GM12878 (cell line): ENCODE measurements at regions not wholly inside any gene's neighbourhood (a gene's known extent, or its start where the extent isn't known, plus 50 kb on each side); places are given as distances from the start of the nearest gene placed in this dataset.

Experiments
- ATAC-seq: fragments of 200-7000 bp; cut with Tn5 transposase; 3 replicates; pipeline ENCODE4 v1.9.1; 2020; ENCODE audit warnings: mild to moderate bottlenecking, moderate library complexity
- BruUV-seq: library from RNA; stranded (reverse); fragments of 400-500 nt; replicated peaks from 2 replicates; lab custom pipeline; 2021; lab: Mats Ljungman, UMichigan
- CTCF ChIA-PET: fragments of 300-600 bp; sonication (Branson Sonifier 250); formaldehyde crosslinking; extraction: SDS; loops from one replicate; lab custom pipeline; 2021; ENCODE audit warnings: inconsistent platforms; lab: Yijun Ruan, JAX
- POLR2A ChIA-PET: fragments of 350-600 bp; formaldehyde crosslinking; extraction: SDS; loops from one replicate; lab custom pipeline; 2021; ENCODE audit warnings: inconsistent platforms; lab: Charles Lee
- RAD21 ChIA-PET: fragments of 300-600 bp; sonication (Branson Sonifier 250); formaldehyde crosslinking; loops from one replicate; lab custom pipeline; 2023; ENCODE audit warnings: antibody characterized with exemption; ENCODE audit not compliant: unreplicated experiment; lab: Charles Lee
- SMC1A ChIA-PET: fragments of 300-600 bp; sonication (Branson Sonifier 250); formaldehyde crosslinking; loops from one replicate; lab custom pipeline; 2023; ENCODE audit not compliant: unreplicated experiment, uncharacterized antibody; lab: Charles Lee
- DNase-seq: peaks from one replicate; pipeline ENCODE4 v3.0.0-alpha.2; 2011; ENCODE audit warnings: low read depth, low spot score
- FAIRE-seq: peaks from 3 replicates; lab custom pipeline; 2011; peaks lifted over from hg19 to GRCh38; lab: Jason Lieb, UNC
- H2AFZ ChIP-seq: 2 replicates; pipeline ENCODE4 v1.6.0; 2011; ENCODE audit warnings: low read depth, low read length, control low read depth; ENCODE audit not compliant: control insufficient read depth
- H3K27ac ChIP-seq: 2 replicates; pipeline ENCODE4 v1.5.1; 2011; ENCODE audit warnings: control low read depth; ENCODE audit not compliant: control insufficient read depth, insufficient read depth
- H3K27me3 ChIP-seq, 2 experiments: replicated peaks in 1 of 2; 2 replicates each; pipeline versions ENCODE4 v1.6.0 to v1.6.1; 2011; ENCODE audit warnings: low read length in 1 of 2; ENCODE audit not compliant: control insufficient read depth in 2 of 2, insufficient read depth in 2 of 2
- H3K36me3 ChIP-seq, 2 experiments: 2 replicates each; pipeline ENCODE4 v1.5.1; 2011; ENCODE audit warnings: low read length in 1 of 2; ENCODE audit not compliant: control insufficient read depth in 2 of 2, insufficient read depth in 2 of 2
- H3K4me1 ChIP-seq: 2 replicates; pipeline ENCODE4 v1.6.1; 2011; ENCODE audit warnings: mild to moderate bottlenecking, low read length, moderate library complexity, mixed read lengths; ENCODE audit not compliant: control insufficient read depth, insufficient read depth
- H3K4me2 ChIP-seq: 2 replicates; pipeline ENCODE4 v1.6.0; 2011; ENCODE audit warnings: control low read depth; ENCODE audit not compliant: control insufficient read depth, insufficient read depth
- H3K4me3 ChIP-seq: fragments of 200-600 bp; sonication (generic); 2 replicates; pipeline ENCODE4 v1.5.1; 2016
- H3K79me2 ChIP-seq: 2 replicates; pipeline ENCODE4 v1.6.0; 2011; ENCODE audit warnings: low read length; ENCODE audit not compliant: control insufficient read depth, insufficient read depth
- H3K9ac ChIP-seq: 2 replicates; pipeline ENCODE4 v1.8.0; 2011; ENCODE audit warnings: low read length, control low read depth, mixed read lengths; ENCODE audit not compliant: control insufficient read depth, insufficient read depth
- H3K9me3 ChIP-seq: replicated peaks from 3 replicates; pipeline ENCODE4 v1.5.1; 2011; ENCODE audit warnings: mild to moderate bottlenecking, low read length; ENCODE audit not compliant: control insufficient read depth, insufficient read depth
- H4K20me1 ChIP-seq: 2 replicates; pipeline ENCODE4 v1.6.0; 2011; ENCODE audit not compliant: control insufficient read depth, insufficient read depth
- BCL11A ChIP-seq: IDR thresholded peaks from 2 replicates; pipeline ENCODE4 v1.6.1; 2011; ENCODE audit warnings: low read depth, low read length
- BHLHE40 ChIP-seq, 2 experiments: fragments of 450-650 bp in 1 of 2; IDR thresholded peaks; 2 replicates each; pipeline ENCODE4 v1.6.1; 2011 to 2017; ENCODE audit warnings: low read depth in 2 of 2, borderline replicate concordance in 1 of 2, improper control_type of control experiment in 1 of 2, low read length in 1 of 2, mild to moderate bottlenecking in 1 of 2
- CBX3 ChIP-seq: fragments of 200-600 bp; sonication (generic); IDR thresholded peaks from 2 replicates; pipeline ENCODE4 v1.6.1; 2016; ENCODE audit warnings: low read depth, borderline replicate concordance
- EGR1 ChIP-seq, 2 experiments: IDR thresholded peaks; 1 replicate in 1 of 2; 2 replicates in 1 of 2; pipeline ENCODE4 v1.6.1; 2011 to 2012; ENCODE audit warnings: low read depth in 2 of 2, low read length in 2 of 2, borderline replicate concordance in 1 of 2, mild to moderate bottlenecking in 1 of 2, moderate library complexity in 1 of 2
- JUNB ChIP-seq: IDR thresholded peaks from 2 replicates; pipeline ENCODE4 v1.6.1; 2016; ENCODE audit warnings: antibody characterized with exemption, mild to moderate bottlenecking
- NR2F1 ChIP-seq: fragments of 450-650 bp; conservative IDR thresholded peaks from 2 replicates; pipeline ENCODE4 v1.6.1; 2017; ENCODE audit warnings: mild to moderate bottlenecking
- PBX3 ChIP-seq: IDR thresholded peaks from 2 replicates; pipeline ENCODE4 v1.6.1; 2011; ENCODE audit warnings: mild to moderate bottlenecking, low read depth, low read length, moderate library complexity; ENCODE audit not compliant: insufficient replicate concordance
- POU2F2 ChIP-seq: IDR thresholded peaks from 3 replicates; pipeline ENCODE4 v1.6.1; 2011; ENCODE audit warnings: low read depth, mild to moderate bottlenecking, low read length, borderline replicate concordance
- RELA ChIP-seq: fragments of 450-650 bp; IDR thresholded peaks from 2 replicates; pipeline ENCODE4 v1.8.0; 2014; ENCODE audit warnings: borderline replicate concordance; ENCODE audit not compliant: partially characterized antibody
- RELB ChIP-seq: fragments of 450-650 bp; IDR thresholded peaks from 2 replicates; pipeline ENCODE4 v1.6.1; 2017; ENCODE audit warnings: low read depth, mild to moderate bottlenecking, moderate library complexity
- SREBF2 ChIP-seq: IDR thresholded peaks from 2 replicates; pipeline ENCODE4 v1.6.1; 2012; ENCODE audit warnings: mild to moderate bottlenecking, low read length
- TBL1XR1 ChIP-seq: IDR thresholded peaks from 2 replicates; pipeline ENCODE4 v1.6.1; 2012; ENCODE audit warnings: low read depth, low read length, improper control_type of control experiment
- YY1 ChIP-seq: IDR thresholded peaks from 2 replicates; pipeline ENCODE4 v1.6.1; 2011; ENCODE audit warnings: low read depth, mild to moderate bottlenecking, low read length
- ZBTB33 ChIP-seq: fragments of 450-650 bp; IDR thresholded peaks from 2 replicates; pipeline ENCODE4 v1.6.1; 2017; ENCODE audit warnings: mild to moderate bottlenecking
- WGBS: methylation state at CpG from one replicate; pipeline ENCODE4 v1.1.6; 2016; ENCODE audit warnings: low lambda C conversion rate; ENCODE audit not compliant: insufficient replicate concordance, insufficient coverage; ENCODE audit errors: missing lambda C conversion rate; 5-methylcytosine and 5-hydroxymethylcytosine counted together
- in situ Hi-C: fragments of 300-500 bp; cut with MboI; formaldehyde crosslinking; loops from 9 replicates; pipeline ENCODE4 v1.14.3; 2018; ENCODE audit warnings: mixed read lengths
- intact Hi-C: fragments of 100-400 bp; cut with micrococcal nuclease; formaldehyde crosslinking; loops from one replicate; pipeline ENCODE4 v1.14.2; 2022; ENCODE audit not compliant: unreplicated experiment

DNA sequence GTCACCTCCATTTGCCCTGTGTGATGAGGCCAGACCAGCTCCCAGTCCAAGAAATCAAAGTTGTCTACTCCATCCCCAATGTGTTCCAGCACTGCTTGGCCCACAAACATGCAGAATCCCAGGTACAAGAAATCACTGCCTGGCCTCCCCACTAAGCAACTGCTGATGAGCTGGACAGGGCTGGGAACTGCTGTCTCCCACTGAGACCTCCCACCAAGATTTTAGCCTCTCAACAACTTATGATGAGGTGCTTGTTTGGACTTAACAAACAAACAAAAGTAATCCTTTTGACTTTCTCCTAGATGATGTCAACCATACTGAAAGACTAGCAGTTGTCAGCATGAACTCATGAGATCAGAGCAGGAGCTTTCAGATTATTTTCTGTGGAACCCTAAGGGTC is 260.1 kb upstream of the UBE2E2 start:
- H3K27ac ChIP-seq, result no peak overlapping the region
- no peak overlapping the region for H3K4me3 ChIP-seq
- CTCF ChIA-PET, result interaction anchor here (3.1 kb wide), 1 partner anchor 18 kb away, joined by 14 read pairs; no protein-coding TSS in a partner anchor
- POLR2A ChIA-PET, result no interaction called here
- RAD21 ChIA-PET, result interaction anchor here (0.5 kb wide), 1 partner anchor 1898 kb away, joined by 5 read pairs; no protein-coding TSS in a partner anchor
- no TSS peak for BruUV-seq
- peaks cover 0 to 3% of the 10 kb centered on the region in 2 experiments; a peak in 1 of 4 replicates for H3K27me3 ChIP-seq
- no peak overlapping the region for H3K9ac ChIP-seq
- FAIRE-seq (no peak), DNase-seq (no peak), ATAC-seq (no peak)
- H3K79me2 ChIP-seq, result no peaks in the 10 kb centered on the region
- TF ChIP-seq RELA (no peak), ZBTB33 (no peak), EGR1 (IDR thresholded peaks at IDR 0.05; ENCODE audit: borderline replicate concordance in 1 of 2, low read depth in 2 of 2, low read length in 2 of 2) (no peak)
- TF ChIP-seq, all 136 proteins: peak for 0
- Histone ChIP-seq H4K20me1 (no peaks in the 10 kb centered on the region), H3K36me3 (no peaks in the 10 kb centered on the region), H3K9me3 (no peaks in the 10 kb centered on the region), H3K4me2 (no peak overlapping the region), H3K4me1 (no peaks in the 10 kb centered on the region), H2AFZ (no peak overlapping the region)
- SMC1A ChIA-PET, result interaction anchor here (1.0 to 1.8 kb wide), 2 partner anchors 8 to 30 kb away, joined by 3 to 4 read pairs; no protein-coding TSS in a partner anchor
- intact Hi-C loops, result no loop called here
- in situ Hi-C loops, result no loop called here

DNA sequence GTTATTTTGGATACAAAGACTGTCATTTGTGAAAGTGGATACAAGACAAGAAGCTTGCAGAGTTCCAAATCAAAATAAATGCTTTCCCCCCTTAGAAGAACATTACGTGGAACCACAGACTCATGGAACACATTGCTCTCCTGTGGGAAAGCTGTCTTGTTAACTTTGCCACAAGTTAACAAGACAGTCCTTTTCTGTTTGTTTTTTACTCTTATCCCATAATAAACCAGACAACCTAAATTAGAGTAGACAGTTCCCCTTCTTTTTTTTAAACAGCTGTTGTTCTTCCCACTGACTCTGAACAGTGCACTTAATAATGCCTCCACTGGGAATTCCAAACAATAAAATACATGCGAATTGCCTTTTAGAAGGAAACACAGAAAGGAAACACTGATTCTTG is 255.3 kb upstream of the UBE2E2 start:
- ATAC-seq, result no peak
- no peak overlapping the region for H3K27ac ChIP-seq
- in situ Hi-C loops, result no loop called here
- intact Hi-C loops, result no loop called here
- no peak for DNase-seq
- H3K9me3 ChIP-seq, result no peaks in the 10 kb centered on the region
- ChIA-PET POLR2A (interaction anchor here (0.6 kb wide), 1 partner anchor 154 kb away, joined by 5 read pairs; no protein-coding TSS in a partner anchor), RAD21 (no interaction called here), CTCF (no interaction called here), SMC1A (interaction anchor here (1.4 to 1.6 kb wide), 2 partner anchors 9 to 35 kb away, joined by 3 to 8 read pairs; no protein-coding TSS in a partner anchor)
- WGBS, result 37% methylated on average over 2 of the region's 2 CpGs
- no peak overlapping the region for H3K4me2 ChIP-seq
- no peak overlapping the region for H2AFZ ChIP-seq
- no peaks in the 10 kb centered on the region for H4K20me1 ChIP-seq
- no peaks in the 10 kb centered on the region for H3K36me3 ChIP-seq
- no TSS peak for BruUV-seq
- no peak overlapping the region for H3K9ac ChIP-seq
- H3K27me3 ChIP-seq, result no peaks in the 10 kb centered on the region; a peak in 1 of 4 replicates
- H3K79me2 ChIP-seq, result no peaks in the 10 kb centered on the region
- no peaks in the 10 kb centered on the region for H3K4me1 ChIP-seq
- FAIRE-seq, result no peak
- H3K4me3 ChIP-seq, result no peak overlapping the region
- TF ChIP-seq RELB (no peak), BHLHE40 (IDR thresholded peaks at IDR 0.05; ENCODE audit: borderline replicate concordance in 1 of 2, low read depth in 2 of 2, low read length in 1 of 2) (no peak), SREBF2 (no peak), TBL1XR1 (no peak), BCL11A (no peak), JUNB (no peak), PBX3 (no peak), NR2F1 (no peak), YY1 (no peak), CBX3 (no peak), POU2F2 (no peak)
